Liver (tissue), 8 donors: ENCODE measurements at regions not wholly inside any gene's neighbourhood (a gene's known extent, or its start where the extent isn't known, plus 50 kb on each side); places are given as distances from the start of the nearest gene placed in this dataset.

Source experiments
- DNase-seq: peaks from one replicate; pipeline ENCODE4 v3.0.0-alpha.2; 2017; ENCODE audit warnings: low spot score
- H3K27ac ChIP-seq, 2 donors: one replicate each; pipeline ENCODE4 v1.7.0; 2013; ENCODE audit warnings: inconsistent platforms in 2 of 2, low read length in 2 of 2, control low read depth in 1 of 2, low read depth in 1 of 2, mild to moderate bottlenecking in 1 of 2
- H3K27me3 ChIP-seq, 4 donors: one replicate each; pipeline versions ENCODE4 v1.6.1 to v1.7.0; 2013; ENCODE audit warnings: low read length in 3 of 4, inconsistent platforms in 1 of 4, mild to moderate bottlenecking in 1 of 4, moderate library complexity in 1 of 4; ENCODE audit not compliant: control insufficient read depth in 4 of 4, insufficient read depth in 4 of 4
- H3K36me3 ChIP-seq, 4 donors: one replicate each; pipeline versions ENCODE4 v1.6.1 to v1.7.0; 2013; ENCODE audit warnings: low read length in 3 of 4, mild to moderate bottlenecking in 3 of 4, low read depth in 1 of 4, moderate library complexity in 1 of 4; ENCODE audit not compliant: control insufficient read depth in 4 of 4, insufficient read depth in 3 of 4
- H3K4me1 ChIP-seq, 4 donors: one replicate each; pipeline versions ENCODE4 v1.6.1 to v1.7.0; 2013; ENCODE audit warnings: low read length in 3 of 4, mild to moderate bottlenecking in 3 of 4, moderate library complexity in 1 of 4; ENCODE audit not compliant: control insufficient read depth in 4 of 4, insufficient read depth in 4 of 4
- H3K4me3 ChIP-seq, 3 donors: one replicate each; pipeline versions ENCODE4 v1.6.1 to v1.7.0; 2013; ENCODE audit warnings: low read length in 3 of 3, control low read depth in 1 of 3, low read depth in 1 of 3, mild to moderate bottlenecking in 1 of 3
- H3K9ac ChIP-seq, 2 donors: one replicate each; pipeline ENCODE4 v1.7.0; 2013; ENCODE audit warnings: low read length in 2 of 2, mild to moderate bottlenecking in 2 of 2, moderate library complexity in 2 of 2, control low read depth in 1 of 2, low read depth in 1 of 2
- H3K9me3 ChIP-seq, 4 donors: one replicate each; pipeline versions ENCODE4 v1.6.1 to v1.7.0; 2013; ENCODE audit warnings: low read length in 3 of 4; ENCODE audit not compliant: control insufficient read depth in 4 of 4
- ATF3 ChIP-seq: IDR thresholded peaks from 2 replicates; pipeline ENCODE4 v1.6.1; 2016; ENCODE audit warnings: antibody characterized with exemption
- CTCF ChIP-seq: fragments of 150-350 bp; IDR thresholded peaks from 2 replicates; pipeline ENCODE4 v1.5.1; 2017; ENCODE audit warnings: improper control_type of control experiment, low read depth, low read length; ENCODE audit not compliant: missing input control
- EGR1 ChIP-seq, 2 donors: IDR thresholded peaks; 2 replicates each; pipeline ENCODE4 v1.6.1; 2016 to 2018; ENCODE audit warnings: antibody characterized with exemption in 2 of 2, low read depth in 2 of 2
- FOXA1 ChIP-seq: IDR thresholded peaks from 2 replicates; pipeline ENCODE4 v1.6.1; 2016; ENCODE audit warnings: antibody characterized with exemption
- FOXA2 ChIP-seq: IDR thresholded peaks from 2 replicates; pipeline ENCODE4 v1.6.1; 2016; ENCODE audit warnings: antibody characterized with exemption
- GABPA ChIP-seq, 2 donors: IDR thresholded peaks in 1 of 2; conservative IDR thresholded peaks in 1 of 2; 2 replicates each; pipeline ENCODE4 v1.6.1; 2016; ENCODE audit warnings: antibody characterized with exemption in 2 of 2, mild to moderate bottlenecking in 1 of 2, moderate library complexity in 1 of 2
- HNF4A ChIP-seq, 2 donors: conservative IDR thresholded peaks; 2 replicates each; pipeline ENCODE4 v1.6.1; 2016; ENCODE audit warnings: antibody characterized with exemption in 2 of 2, mild to moderate bottlenecking in 2 of 2
- HNF4G ChIP-seq: IDR thresholded peaks from 2 replicates; pipeline ENCODE4 v1.6.1; 2016; ENCODE audit warnings: antibody characterized with exemption
- JUND ChIP-seq, 2 donors: IDR thresholded peaks; 2 replicates each; pipeline ENCODE4 v1.6.1; 2016; ENCODE audit warnings: antibody characterized with exemption in 2 of 2
- MAX ChIP-seq: IDR thresholded peaks from 2 replicates; pipeline ENCODE4 v1.6.1; 2016; ENCODE audit warnings: antibody characterized with exemption
- NR2F2 ChIP-seq: IDR thresholded peaks from 2 replicates; pipeline ENCODE4 v1.6.1; 2016; ENCODE audit warnings: antibody characterized with exemption
- RAD21 ChIP-seq, 2 donors: IDR thresholded peaks; 2 replicates each; pipeline ENCODE4 v1.6.1; 2016; ENCODE audit warnings: antibody characterized with exemption in 2 of 2, mild to moderate bottlenecking in 2 of 2
- REST ChIP-seq: IDR thresholded peaks from 2 replicates; pipeline ENCODE4 v1.6.1; 2016; ENCODE audit warnings: antibody characterized with exemption, mild to moderate bottlenecking
- RXRA ChIP-seq, 2 donors: IDR thresholded peaks; 2 replicates each; pipeline ENCODE4 v1.6.1; 2017 to 2018; ENCODE audit warnings: antibody characterized with exemption in 2 of 2, mild to moderate bottlenecking in 1 of 2
- SP1 ChIP-seq: IDR thresholded peaks from 2 replicates; pipeline ENCODE4 v1.6.1; 2018; ENCODE audit warnings: antibody characterized with exemption, mild to moderate bottlenecking
- TAF1 ChIP-seq: conservative IDR thresholded peaks from 2 replicates; pipeline ENCODE4 v1.6.1; 2016; ENCODE audit warnings: antibody characterized with exemption, mild to moderate bottlenecking
- YY1 ChIP-seq: IDR thresholded peaks from 2 replicates; pipeline ENCODE4 v1.6.1; 2016; ENCODE audit warnings: antibody characterized with exemption, mild to moderate bottlenecking
- WGBS: extraction: QIAGEN DNeasy Blood & Tissue Kit; methylation state at CpG from one replicate; pipeline ENCODE4 v1.1.7; 2013; 5-methylcytosine and 5-hydroxymethylcytosine counted together
- donor health status: healthy.
- donor health status: healthy.
- donor health status: healthy.
- donor health status: healthy.
- donor health status: healthy.

GRCh38 chr3:72182206-72182605 lies 397.3 kb upstream of the PROK2 start:
- H3K27ac ChIP-seq = no peak overlapping the region
- no peak overlapping the region for H3K9ac ChIP-seq
- no peak for DNase-seq
- H3K27me3 ChIP-seq = no peaks in the 10 kb centered on the region
- no peaks in the 10 kb centered on the region for H3K9me3 ChIP-seq
- H3K36me3 ChIP-seq = no peaks in the 10 kb centered on the region
- TF ChIP-seq HNF4A (conservative IDR thresholded peaks at IDR 0.05) = no peak
- no peak for TF ChIP-seq JUND (IDR thresholded peaks at IDR 0.05)
- TF ChIP-seq EGR1 (IDR thresholded peaks at IDR 0.05; ENCODE audit: low read depth in 2 of 2) = no peak
- TF ChIP-seq TAF1 = no peak
- no peak for TF ChIP-seq GABPA (IDR thresholded peaks at IDR 0.05 in 1 of 2, conservative IDR thresholded peaks at IDR 0.05 in 1 of 2)
- no peak for TF ChIP-seq CTCF
- TF ChIP-seq FOXA1 = no peak
- no peak for TF ChIP-seq SP1
- no peak for TF ChIP-seq RAD21 (IDR thresholded peaks at IDR 0.05)
- no peak for TF ChIP-seq RXRA (IDR thresholded peaks at IDR 0.05)
- no peak overlapping the region for H3K4me3 ChIP-seq
- H3K4me1 ChIP-seq = peaks cover 0 to 9% (median 6%) of the 10 kb centered on the region in 4 donors

GRCh38 chr3:72181251-72181650 lies 396.3 kb upstream of the PROK2 start:
- Histone ChIP-seq H3K9me3 (no peaks in the 10 kb centered on the region), H3K4me1 (peaks cover 0 to 7% (median 3%) of the 10 kb centered on the region in 4 donors), H3K27ac (no peak overlapping the region), H3K27me3 (no peaks in the 10 kb centered on the region), H3K9ac (no peak overlapping the region), H3K36me3 (no peaks in the 10 kb centered on the region), H3K4me3 (no peak overlapping the region)
- 78% methylated on average over 5 of the region's 5 CpGs for WGBS
- no peak for TF ChIP-seq FOXA2
- TF ChIP-seq NR2F2 = no peak
- no peak for TF ChIP-seq HNF4G
- TF ChIP-seq RXRA (IDR thresholded peaks at IDR 0.05) = no peak
- no peak for TF ChIP-seq CTCF
- no peak for TF ChIP-seq GABPA (IDR thresholded peaks at IDR 0.05 in 1 of 2, conservative IDR thresholded peaks at IDR 0.05 in 1 of 2)
- TF ChIP-seq ATF3 = no peak
- TF ChIP-seq SP1 = no peak
- DNase-seq = no peak

- no peak overlapping the region for H3K27ac ChIP-seq
- H3K27me3 ChIP-seq = no peaks in the 10 kb centered on the region
- H3K9me3 ChIP-seq = no peaks in the 10 kb centered on the region
- no peak overlapping the region for H3K4me3 ChIP-seq
- WGBS = 98% methylated on average over 1 of the region's 1 CpG
- no peak overlapping the region for H3K9ac ChIP-seq
- H3K36me3 ChIP-seq = no peaks in the 10 kb centered on the region
- no peak for DNase-seq
- peaks cover 0 to 7% (median 3%) of the 10 kb centered on the region in 4 donors for H3K4me1 ChIP-seq
- no peak for TF ChIP-seq REST
- no peak for TF ChIP-seq GABPA (IDR thresholded peaks at IDR 0.05 in 1 of 2, conservative IDR thresholded peaks at IDR 0.05 in 1 of 2)
- no peak for TF ChIP-seq MAX
- no peak for TF ChIP-seq TAF1
- TF ChIP-seq FOXA2 = no peak
- TF ChIP-seq YY1 = no peak
- no peak for TF ChIP-seq SP1
- TF ChIP-seq EGR1 (IDR thresholded peaks at IDR 0.05; ENCODE audit: low read depth in 2 of 2) = no peak
- no peak for TF ChIP-seq HNF4A (conservative IDR thresholded peaks at IDR 0.05)
- no peak for TF ChIP-seq CTCF
Observed at GRCh38 chr3:72180405-72180804, 395.5 kb upstream of the PROK2 start.
